Progenitor cell of endocrine pancreas (in vitro differentiated cells): ENCODE measurements at regions not wholly inside any gene's neighbourhood (a gene's known extent, or its start where the extent isn't known, plus 50 kb on each side); places are given as distances from the start of the nearest gene placed in this dataset.

Experiments used
- DNase-seq: peaks from one replicate; pipeline ENCODE4 v3.0.0; 2021; ENCODE audit warnings: low spot score; ENCODE audit not compliant: unreplicated experiment
- H3K27ac Mint-ChIP-seq: 2 replicates; pipeline ENCODE4 v1.8.0; 2021; ENCODE audit warnings: mild to moderate bottlenecking, moderate library complexity, mixed read lengths
- H3K27me3 Mint-ChIP-seq: 2 replicates; pipeline ENCODE4 v1.8.0; 2021; ENCODE audit warnings: mixed read lengths
- H3K36me3 Mint-ChIP-seq: 2 replicates; pipeline ENCODE4 v1.8.0; 2022; ENCODE audit warnings: mixed read lengths; ENCODE audit not compliant: insufficient read depth
- H3K4me1 Mint-ChIP-seq: 2 replicates; pipeline ENCODE4 v1.8.0; 2021; ENCODE audit warnings: low read depth, mixed read lengths
- H3K4me3 Mint-ChIP-seq: 2 replicates; pipeline ENCODE4 v1.8.0; 2021; ENCODE audit warnings: low read depth, mild to moderate bottlenecking, moderate library complexity, mixed read lengths
- H3K9me3 Mint-ChIP-seq: 2 replicates; pipeline ENCODE4 v1.8.0; 2021; ENCODE audit warnings: low read depth, mixed read lengths
- TF ChIP-seq, protein P1 (sequence below): fragments of 200-600 bp; sonication (generic); IDR thresholded peaks from one replicate; pipeline ENCODE4 v1.5.0; 2021; ENCODE audit warnings: antibody characterized with exemption, mild to moderate bottlenecking; ENCODE audit not compliant: unreplicated experiment

- Mint-ChIP-seq H3K27ac (no peak overlapping the region), H3K4me1 (no peaks in the 10 kb centered on the region), H3K27me3 (no peaks in the 10 kb centered on the region), H3K36me3 (no peaks in the 10 kb centered on the region), H3K9me3 (no peaks in the 10 kb centered on the region), H3K4me3 (no peak overlapping the region)
- DNase-seq = no peak
- TF ChIP-seq, protein P1, sequence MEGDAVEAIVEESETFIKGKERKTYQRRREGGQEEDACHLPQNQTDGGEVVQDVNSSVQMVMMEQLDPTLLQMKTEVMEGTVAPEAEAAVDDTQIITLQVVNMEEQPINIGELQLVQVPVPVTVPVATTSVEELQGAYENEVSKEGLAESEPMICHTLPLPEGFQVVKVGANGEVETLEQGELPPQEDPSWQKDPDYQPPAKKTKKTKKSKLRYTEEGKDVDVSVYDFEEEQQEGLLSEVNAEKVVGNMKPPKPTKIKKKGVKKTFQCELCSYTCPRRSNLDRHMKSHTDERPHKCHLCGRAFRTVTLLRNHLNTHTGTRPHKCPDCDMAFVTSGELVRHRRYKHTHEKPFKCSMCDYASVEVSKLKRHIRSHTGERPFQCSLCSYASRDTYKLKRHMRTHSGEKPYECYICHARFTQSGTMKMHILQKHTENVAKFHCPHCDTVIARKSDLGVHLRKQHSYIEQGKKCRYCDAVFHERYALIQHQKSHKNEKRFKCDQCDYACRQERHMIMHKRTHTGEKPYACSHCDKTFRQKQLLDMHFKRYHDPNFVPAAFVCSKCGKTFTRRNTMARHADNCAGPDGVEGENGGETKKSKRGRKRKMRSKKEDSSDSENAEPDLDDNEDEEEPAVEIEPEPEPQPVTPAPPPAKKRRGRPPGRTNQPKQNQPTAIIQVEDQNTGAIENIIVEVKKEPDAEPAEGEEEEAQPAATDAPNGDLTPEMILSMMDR = no peak
These were observed 1841.9 kb downstream of the EFNA5 start for GRCh38 chr5:105828821-105829220.

GRCh38 chr5:105821800-105822199 lies 1848.9 kb downstream of the EFNA5 start:
- DNase-seq = no peak
- Mint-ChIP-seq H3K36me3 (no peaks in the 10 kb centered on the region), H3K9me3 (no peaks in the 10 kb centered on the region), H3K4me3 (no peak overlapping the region), H3K27ac (no peak overlapping the region), H3K4me1 (no peaks in the 10 kb centered on the region), H3K27me3 (no peaks in the 10 kb centered on the region)
- TF ChIP-seq, protein P1 = no peak

DNA sequence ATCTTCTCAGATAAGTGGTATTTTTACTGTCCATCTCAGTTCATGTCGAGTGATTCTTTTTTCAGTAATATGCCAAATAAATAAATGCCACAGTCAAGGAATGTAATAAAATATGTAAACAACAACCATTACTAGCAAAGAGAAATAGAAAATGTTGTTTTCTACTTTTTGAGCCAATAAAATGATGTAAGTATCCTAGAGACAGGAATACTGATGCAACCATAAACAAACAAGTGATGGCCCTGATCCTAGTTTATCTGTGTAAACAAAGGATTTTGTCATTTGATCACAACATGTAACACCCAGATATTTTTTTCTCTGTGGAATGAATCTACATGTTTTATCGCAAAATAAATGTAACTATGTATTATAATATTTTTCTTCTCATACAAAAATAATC lies 1852.8 kb downstream of the EFNA5 start:
- H3K27me3 Mint-ChIP-seq = no peaks in the 10 kb centered on the region
- no peak for DNase-seq
- no peaks in the 10 kb centered on the region for H3K36me3 Mint-ChIP-seq
- H3K4me3 Mint-ChIP-seq = no peak overlapping the region
- H3K27ac Mint-ChIP-seq = no peak overlapping the region
- no peaks in the 10 kb centered on the region for H3K4me1 Mint-ChIP-seq
- peaks cover 4% of the 10 kb centered on the region for H3K9me3 Mint-ChIP-seq
- TF ChIP-seq, protein P1 = no peak

- TF ChIP-seq, protein P1 = no peak
- no peak for DNase-seq
- Mint-ChIP-seq H3K36me3 (no peaks in the 10 kb centered on the region), H3K4me3 (no peak overlapping the region), H3K4me1 (no peaks in the 10 kb centered on the region), H3K27ac (no peak overlapping the region), H3K9me3 (peaks cover 4% of the 10 kb centered on the region), H3K27me3 (no peaks in the 10 kb centered on the region)
These were observed 1853.3 kb downstream of the EFNA5 start for GRCh38 chr5:105817416-105817815.

DNA sequence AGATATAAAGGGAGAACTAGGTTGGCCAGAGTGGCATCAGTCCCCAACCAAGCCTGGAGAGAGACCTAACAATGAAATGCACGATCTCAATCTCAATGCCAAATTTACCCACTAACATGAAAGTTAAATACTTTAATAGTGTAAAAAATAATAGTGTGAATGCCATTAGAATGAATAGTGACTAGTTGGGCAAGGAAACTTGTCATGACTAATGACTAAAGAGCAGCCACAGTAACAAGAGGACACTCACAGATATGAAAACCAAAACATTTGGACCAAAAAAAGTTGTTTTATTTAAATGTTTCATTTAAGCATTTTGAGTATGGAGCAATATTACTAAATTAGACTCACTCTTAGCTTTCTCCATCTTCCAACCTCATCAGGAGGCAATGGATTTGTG lies 1853.8 kb downstream of the EFNA5 start:
- TF ChIP-seq, protein P1 = no peak
- no peaks in the 10 kb centered on the region for H3K36me3 Mint-ChIP-seq
- H3K9me3 Mint-ChIP-seq = peaks cover 4% of the 10 kb centered on the region
- no peaks in the 10 kb centered on the region for H3K4me1 Mint-ChIP-seq
- no peak for DNase-seq
- no peaks in the 10 kb centered on the region for H3K27me3 Mint-ChIP-seq
- H3K4me3 Mint-ChIP-seq = no peak overlapping the region
- no peak overlapping the region for H3K27ac Mint-ChIP-seq

DNA sequence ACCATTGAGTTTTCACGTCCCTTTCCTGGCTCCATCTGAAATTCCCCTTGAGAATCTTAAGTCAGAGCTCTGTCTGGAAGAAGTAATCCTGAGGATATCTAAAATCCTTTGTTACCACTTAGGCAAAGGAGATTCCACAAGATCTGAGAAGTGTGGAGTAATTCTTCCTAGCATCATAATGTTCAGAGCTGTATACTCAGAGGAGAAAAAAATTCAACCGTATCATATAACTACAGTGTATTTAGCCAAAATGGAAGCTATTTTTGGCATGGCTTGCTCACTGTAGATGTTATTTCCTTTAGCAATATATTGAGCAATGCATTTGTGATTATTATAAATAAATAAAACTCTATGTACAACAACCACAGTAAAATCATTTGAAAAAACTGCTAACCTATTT lies 1858.4 kb downstream of the EFNA5 start:
- no peak overlapping the region for H3K27ac Mint-ChIP-seq
- no peak overlapping the region for H3K4me3 Mint-ChIP-seq
- TF ChIP-seq, protein P1 = no peak
- no peaks in the 10 kb centered on the region for H3K4me1 Mint-ChIP-seq
- H3K36me3 Mint-ChIP-seq = no peaks in the 10 kb centered on the region
- H3K9me3 Mint-ChIP-seq = peaks cover 4% of the 10 kb centered on the region
- DNase-seq = no peak
- H3K27me3 Mint-ChIP-seq = no peaks in the 10 kb centered on the region
